Urinary bladder (tissue), 3 donors: ENCODE measurements at regions not wholly inside any gene's neighbourhood (a gene's known extent, or its start where the extent isn't known, plus 50 kb on each side); places are given as distances from the start of the nearest gene placed in this dataset.
"Not testable (repeated sequence)": the region's sequence is repeated elsewhere in the genome, so short reads cannot be mapped to it uniquely, and the experiment has no call there.

Experiments
- DNase-seq: peaks from one replicate; pipeline ENCODE4 v3.0.0-alpha.2; 2015; ENCODE audit errors: extremely low spot score
- H3K27ac ChIP-seq: one replicate; pipeline ENCODE4 v1.5.1; 2013; ENCODE audit warnings: low read depth, mild to moderate bottlenecking, moderate library complexity
- H3K36me3 ChIP-seq: one replicate; pipeline ENCODE4 v1.6.1; 2013; ENCODE audit warnings: mild to moderate bottlenecking, moderate library complexity; ENCODE audit not compliant: insufficient read depth
- H3K4me1 ChIP-seq: one replicate; pipeline ENCODE4 v1.6.1; 2013; ENCODE audit warnings: mild to moderate bottlenecking, moderate library complexity; ENCODE audit not compliant: insufficient read depth
- H3K4me3 ChIP-seq: one replicate; pipeline ENCODE4 v1.5.1; 2013; ENCODE audit warnings: low read depth, low read length
- WGBS: extraction: QIAGEN DNeasy Blood & Tissue Kit; methylation state at CpG from one replicate; pipeline ENCODE4 v1.1.7; 2013; 5-methylcytosine and 5-hydroxymethylcytosine counted together
- donor health status: healthy with polysubstance abuse.
- donor health status: healthy.

GRCh38 chr1:232416026-232416568 lies 213.8 kb downstream of the SIPA1L2 start:
- 80% methylated on average over 8 of the region's 8 CpGs for WGBS
- no peak for DNase-seq
- no peak overlapping the region for H3K27ac ChIP-seq

GRCh38 chr1:232415481-232415880 lies 214.5 kb downstream of the SIPA1L2 start:
- H3K27ac ChIP-seq, DNase-seq, H3K36me3 ChIP-seq, H3K4me1 ChIP-seq, H3K4me3 ChIP-seq: not testable (repeated sequence)
- 81% methylated on average over 10 of the region's 10 CpGs for WGBS

More at GRCh38 chr1:232416026-232416568, 213.8 kb downstream of the SIPA1L2 start:
- Histone ChIP-seq H3K4me3 (no peak overlapping the region), H3K36me3 (no peaks in the 10 kb centered on the region), H3K4me1 (no peaks in the 10 kb centered on the region)

- Histone ChIP-seq H3K36me3 (no peaks in the 10 kb centered on the region), H3K4me1 (no peaks in the 10 kb centered on the region), H3K27ac (no peak overlapping the region), H3K4me3 (no peak overlapping the region)
- WGBS, result 96% methylated on average over 7 of the region's 7 CpGs
- DNase-seq, result no peak
Observed at GRCh38 chr1:232414100-232414499, 215.8 kb downstream of the SIPA1L2 start.

- no peak overlapping the region for H3K4me3 ChIP-seq
- H3K36me3 ChIP-seq, result no peaks in the 10 kb centered on the region
- H3K27ac ChIP-seq, result no peak overlapping the region
- no peak for DNase-seq
- WGBS, result 80% methylated on average over 2 of the region's 2 CpGs
- H3K4me1 ChIP-seq, result no peaks in the 10 kb centered on the region
Observed at GRCh38 chr1:232413674-232414073, 216.3 kb downstream of the SIPA1L2 start.

- H3K27ac ChIP-seq, result no peak overlapping the region
- no peaks in the 10 kb centered on the region for H3K4me1 ChIP-seq
- no peaks in the 10 kb centered on the region for H3K36me3 ChIP-seq
- H3K4me3 ChIP-seq, result no peak overlapping the region
- no peak for DNase-seq
Observed at GRCh38 chr1:232409584-232409983, 220.3 kb downstream of the SIPA1L2 start.

GRCh38 chr1:232407120-232407519 lies 222.8 kb downstream of the SIPA1L2 start:
- Histone ChIP-seq H3K36me3 (no peaks in the 10 kb centered on the region), H3K27ac (no peak overlapping the region), H3K4me3 (no peak overlapping the region), H3K4me1 (no peaks in the 10 kb centered on the region)
- DNase-seq, result no peak

GRCh38 chr1:232405781-232406180 lies 224.2 kb downstream of the SIPA1L2 start:
- H3K36me3 ChIP-seq, result peaks cover 6% of the 10 kb centered on the region
- no peaks in the 10 kb centered on the region for H3K4me1 ChIP-seq
- DNase-seq, result no peak
- H3K4me3 ChIP-seq, result no peak overlapping the region
- no peak overlapping the region for H3K27ac ChIP-seq

GRCh38 chr1:232404981-232405731 lies 224.8 kb downstream of the SIPA1L2 start:
- no peaks in the 10 kb centered on the region for H3K4me1 ChIP-seq
- no peak overlapping the region for H3K4me3 ChIP-seq
- H3K36me3 ChIP-seq, result peaks cover 6% of the 10 kb centered on the region
- 84% methylated on average over 3 of the region's 3 CpGs for WGBS
- H3K27ac ChIP-seq, result no peak overlapping the region
- DNase-seq, result no peak

GRCh38 chr1:232404227-232404626 lies 225.7 kb downstream of the SIPA1L2 start:
- no peaks in the 10 kb centered on the region for H3K4me1 ChIP-seq
- 97% methylated on average over 3 of the region's 3 CpGs for WGBS

GRCh38 chr1:232403017-232403714 lies 226.8 kb downstream of the SIPA1L2 start:
- Histone ChIP-seq H3K4me1 (no peaks in the 10 kb centered on the region), H3K36me3 (peaks cover 6% of the 10 kb centered on the region), H3K27ac (no peak overlapping the region), H3K4me3 (no peak overlapping the region)
- WGBS, result 98% methylated on average over 9 of the region's 9 CpGs
- DNase-seq, result no peak

More at GRCh38 chr1:232404227-232404626, 225.7 kb downstream of the SIPA1L2 start:
- no peak for DNase-seq
- H3K27ac ChIP-seq, result no peak overlapping the region
- no peak overlapping the region for H3K4me3 ChIP-seq
- peaks cover 6% of the 10 kb centered on the region for H3K36me3 ChIP-seq

GRCh38 chr1:232398823-232399222 lies 231.1 kb downstream of the SIPA1L2 start:
- DNase-seq, result no peak
- H3K4me3 ChIP-seq, result no peak overlapping the region
- no peaks in the 10 kb centered on the region for H3K4me1 ChIP-seq
- WGBS, result 96% methylated on average over 12 of the region's 12 CpGs
- H3K27ac ChIP-seq, result no peak overlapping the region
- H3K36me3 ChIP-seq, result peaks cover 9% of the 10 kb centered on the region

GRCh38 chr1:232393444-232394146 lies 236.3 kb downstream of the SIPA1L2 start:
- 57% methylated on average over 5 of the region's 5 CpGs for WGBS
- no peak for DNase-seq
- H3K27ac ChIP-seq, result no peak overlapping the region
- peaks cover 1% of the 10 kb centered on the region for H3K4me1 ChIP-seq
- H3K4me3 ChIP-seq, result no peak overlapping the region
- peaks cover 2% of the 10 kb centered on the region for H3K36me3 ChIP-seq

GRCh38 chr1:232393010-232393409 lies 236.9 kb downstream of the SIPA1L2 start:
- no peak overlapping the region for H3K27ac ChIP-seq
- H3K4me3 ChIP-seq, result no peak overlapping the region
- WGBS, result 41% methylated on average over 4 of the region's 4 CpGs
- peaks cover 1% of the 10 kb centered on the region for H3K4me1 ChIP-seq
- H3K36me3 ChIP-seq, result peaks cover 2% of the 10 kb centered on the region
- no peak for DNase-seq

GRCh38 chr1:232390590-232390989 lies 239.3 kb downstream of the SIPA1L2 start:
- peaks cover 1% of the 10 kb centered on the region for H3K4me1 ChIP-seq
- no peak overlapping the region for H3K4me3 ChIP-seq
- no peak overlapping the region for H3K27ac ChIP-seq
- no peaks in the 10 kb centered on the region for H3K36me3 ChIP-seq
- DNase-seq, result no peak
- 83% methylated on average over 3 of the region's 3 CpGs for WGBS
